GM12878 (cell line): ENCODE measurements at regions not wholly inside any gene's neighbourhood (a gene's known extent, or its start where the extent isn't known, plus 50 kb on each side); places are given as distances from the start of the nearest gene placed in this dataset.
A peak's percentile ranks its signal among the peaks of the same experiment; 100 is the strongest.

ENCODE experiments used
- ATAC-seq: fragments of 200-7000 bp; cut with Tn5 transposase; 3 replicates; pipeline ENCODE4 v1.9.1; 2020; ENCODE audit warnings: mild to moderate bottlenecking, moderate library complexity
- BruUV-seq: library from RNA; stranded (reverse); fragments of 400-500 nt; replicated peaks from 2 replicates; lab custom pipeline; 2021; lab: Mats Ljungman, UMichigan
- CTCF ChIA-PET: fragments of 300-600 bp; sonication (Branson Sonifier 250); formaldehyde crosslinking; extraction: SDS; loops from one replicate; lab custom pipeline; 2021; ENCODE audit warnings: inconsistent platforms; lab: Yijun Ruan, JAX
- POLR2A ChIA-PET: fragments of 350-600 bp; formaldehyde crosslinking; extraction: SDS; loops from one replicate; lab custom pipeline; 2021; ENCODE audit warnings: inconsistent platforms; lab: Charles Lee
- RAD21 ChIA-PET: fragments of 300-600 bp; sonication (Branson Sonifier 250); formaldehyde crosslinking; loops from one replicate; lab custom pipeline; 2023; ENCODE audit warnings: antibody characterized with exemption; ENCODE audit not compliant: unreplicated experiment; lab: Charles Lee
- SMC1A ChIA-PET: fragments of 300-600 bp; sonication (Branson Sonifier 250); formaldehyde crosslinking; loops from one replicate; lab custom pipeline; 2023; ENCODE audit not compliant: unreplicated experiment, uncharacterized antibody; lab: Charles Lee
- DNase-seq: peaks from one replicate; pipeline ENCODE4 v3.0.0-alpha.2; 2011; ENCODE audit warnings: low read depth, low spot score
- FAIRE-seq: peaks from 3 replicates; lab custom pipeline; 2011; peaks lifted over from hg19 to GRCh38; lab: Jason Lieb, UNC
- H2AFZ ChIP-seq: 2 replicates; pipeline ENCODE4 v1.6.0; 2011; ENCODE audit warnings: low read depth, low read length, control low read depth; ENCODE audit not compliant: control insufficient read depth
- H3K27ac ChIP-seq: 2 replicates; pipeline ENCODE4 v1.5.1; 2011; ENCODE audit warnings: control low read depth; ENCODE audit not compliant: control insufficient read depth, insufficient read depth
- H3K27me3 ChIP-seq, 2 experiments: replicated peaks in 1 of 2; 2 replicates each; pipeline versions ENCODE4 v1.6.0 to v1.6.1; 2011; ENCODE audit warnings: low read length in 1 of 2; ENCODE audit not compliant: control insufficient read depth in 2 of 2, insufficient read depth in 2 of 2
- H3K36me3 ChIP-seq, 2 experiments: 2 replicates each; pipeline ENCODE4 v1.5.1; 2011; ENCODE audit warnings: low read length in 1 of 2; ENCODE audit not compliant: control insufficient read depth in 2 of 2, insufficient read depth in 2 of 2
- H3K4me1 ChIP-seq: 2 replicates; pipeline ENCODE4 v1.6.1; 2011; ENCODE audit warnings: mild to moderate bottlenecking, low read length, moderate library complexity, mixed read lengths; ENCODE audit not compliant: control insufficient read depth, insufficient read depth
- H3K4me2 ChIP-seq: 2 replicates; pipeline ENCODE4 v1.6.0; 2011; ENCODE audit warnings: control low read depth; ENCODE audit not compliant: control insufficient read depth, insufficient read depth
- H3K4me3 ChIP-seq: fragments of 200-600 bp; sonication (generic); 2 replicates; pipeline ENCODE4 v1.5.1; 2016
- H3K79me2 ChIP-seq: 2 replicates; pipeline ENCODE4 v1.6.0; 2011; ENCODE audit warnings: low read length; ENCODE audit not compliant: control insufficient read depth, insufficient read depth
- H3K9ac ChIP-seq: 2 replicates; pipeline ENCODE4 v1.8.0; 2011; ENCODE audit warnings: low read length, control low read depth, mixed read lengths; ENCODE audit not compliant: control insufficient read depth, insufficient read depth
- H3K9me3 ChIP-seq: replicated peaks from 3 replicates; pipeline ENCODE4 v1.5.1; 2011; ENCODE audit warnings: mild to moderate bottlenecking, low read length; ENCODE audit not compliant: control insufficient read depth, insufficient read depth
- H4K20me1 ChIP-seq: 2 replicates; pipeline ENCODE4 v1.6.0; 2011; ENCODE audit not compliant: control insufficient read depth, insufficient read depth
- ATF7 ChIP-seq: fragments of 450-650 bp; IDR thresholded peaks from 2 replicates; pipeline ENCODE4 v1.6.1; 2016; ENCODE audit warnings: low read depth, mild to moderate bottlenecking
- BCL3 ChIP-seq: IDR thresholded peaks from 2 replicates; pipeline ENCODE4 v1.6.1; 2011; ENCODE audit warnings: borderline replicate concordance, low read depth, mild to moderate bottlenecking, moderate library complexity, low read length; ENCODE audit not compliant: insufficient read depth, poor library complexity, severe bottlenecking
- CREM ChIP-seq: IDR thresholded peaks from 2 replicates; pipeline ENCODE4 v1.6.1; 2014; ENCODE audit warnings: antibody characterized with exemption, low read depth
- EP300 ChIP-seq, 2 experiments: fragments of 150-350 bp in 1 of 2; IDR thresholded peaks; 2 replicates each; pipeline ENCODE4 v1.6.1; 2011 to 2012; ENCODE audit warnings: low read depth in 2 of 2, low read length in 2 of 2, borderline replicate concordance in 1 of 2, improper control_type of control experiment in 1 of 2, inconsistent platforms in 1 of 2; ENCODE audit not compliant: control insufficient read depth in 1 of 2
- EZH2 ChIP-seq: IDR thresholded peaks from 2 replicates; pipeline ENCODE4 v1.6.1; 2012; ENCODE audit warnings: low read depth, mild to moderate bottlenecking, control low read depth, inconsistent platforms, low read length, borderline replicate concordance; ENCODE audit not compliant: control insufficient read depth
- KDM1A ChIP-seq: fragments of 200-600 bp; sonication (generic); IDR thresholded peaks from 2 replicates; pipeline ENCODE4 v1.6.1; 2016; ENCODE audit warnings: borderline replicate concordance
- PML ChIP-seq: IDR thresholded peaks from 2 replicates; pipeline ENCODE4 v1.6.1; 2012; ENCODE audit warnings: low read length, inconsistent platforms
- POLR2AphosphoS5 ChIP-seq: IDR thresholded peaks from 2 replicates; pipeline ENCODE4 v1.6.1; 2011; ENCODE audit warnings: mild to moderate bottlenecking, low read length, inconsistent platforms
- WGBS: methylation state at CpG from one replicate; pipeline ENCODE4 v1.1.6; 2016; ENCODE audit warnings: low lambda C conversion rate; ENCODE audit not compliant: insufficient replicate concordance, insufficient coverage; ENCODE audit errors: missing lambda C conversion rate; 5-methylcytosine and 5-hydroxymethylcytosine counted together
- in situ Hi-C: fragments of 300-500 bp; cut with MboI; formaldehyde crosslinking; loops from 9 replicates; pipeline ENCODE4 v1.14.3; 2018; ENCODE audit warnings: mixed read lengths
- intact Hi-C: fragments of 100-400 bp; cut with micrococcal nuclease; formaldehyde crosslinking; loops from one replicate; pipeline ENCODE4 v1.14.2; 2022; ENCODE audit not compliant: unreplicated experiment
- TF ChIP-seq, protein P1 (sequence below): fragments of 450-650 bp; IDR thresholded peaks from 2 replicates; pipeline ENCODE4 v1.6.1; 2018; ENCODE audit warnings: borderline replicate concordance, mild to moderate bottlenecking; ENCODE audit not compliant: partially characterized antibody

- ChIA-PET POLR2A (no interaction called here), CTCF (no interaction called here), RAD21 (no interaction called here), SMC1A (no interaction called here)
- Histone ChIP-seq H3K27me3 (no peaks in the 10 kb centered on the region), H3K27ac (no peak overlapping the region), H3K79me2 (no peaks in the 10 kb centered on the region), H3K36me3 (no peaks in the 10 kb centered on the region), H3K4me3 (no peak overlapping the region), H3K4me1 (no peaks in the 10 kb centered on the region), H3K9ac (no peak overlapping the region), H4K20me1 (no peaks in the 10 kb centered on the region), H2AFZ (no peak overlapping the region), H3K9me3 (no peaks in the 10 kb centered on the region), H3K4me2 (no peak overlapping the region)
- FAIRE-seq (no peak), DNase-seq (no peak), ATAC-seq (no peak)
- WGBS: 0% methylated on average over 1 of the region's 1 CpG
- peak; percentile 65 for TF ChIP-seq ATF7
- no peak for TF ChIP-seq BCL3
- BruUV-seq: no TSS peak
- intact Hi-C loops: no loop called here
- in situ Hi-C loops: no loop called here
Observed at GRCh38 chr5:51604324-51604723, 221.1 kb downstream of the ISL1 start.

- in situ Hi-C loops: no loop called here
- Histone ChIP-seq H2AFZ (no peak overlapping the region), H3K36me3 (no peaks in the 10 kb centered on the region), H3K9me3 (no peaks in the 10 kb centered on the region), H3K4me3 (no peak overlapping the region), H4K20me1 (no peaks in the 10 kb centered on the region), H3K4me2 (no peak overlapping the region), H3K27ac (no peak overlapping the region), H3K79me2 (no peaks in the 10 kb centered on the region), H3K9ac (no peak overlapping the region), H3K4me1 (no peaks in the 10 kb centered on the region), H3K27me3 (no peaks in the 10 kb centered on the region)
- ATAC-seq (no peak), FAIRE-seq (no peak), DNase-seq (no peak)
- no TSS peak for BruUV-seq
- intact Hi-C loops: no loop called here
- 34% methylated on average over 5 of the region's 5 CpGs for WGBS
- ChIA-PET POLR2A (no interaction called here), SMC1A (interaction anchor here (0.6 kb wide), 1 partner anchor 28 kb away, joined by 3 read pairs; no protein-coding TSS in a partner anchor), RAD21 (no interaction called here), CTCF (interaction anchor here (0.7 kb wide), 1 partner anchor 641 kb away, joined by 3 read pairs; no protein-coding TSS in a partner anchor)
- TF ChIP-seq, protein P1, sequence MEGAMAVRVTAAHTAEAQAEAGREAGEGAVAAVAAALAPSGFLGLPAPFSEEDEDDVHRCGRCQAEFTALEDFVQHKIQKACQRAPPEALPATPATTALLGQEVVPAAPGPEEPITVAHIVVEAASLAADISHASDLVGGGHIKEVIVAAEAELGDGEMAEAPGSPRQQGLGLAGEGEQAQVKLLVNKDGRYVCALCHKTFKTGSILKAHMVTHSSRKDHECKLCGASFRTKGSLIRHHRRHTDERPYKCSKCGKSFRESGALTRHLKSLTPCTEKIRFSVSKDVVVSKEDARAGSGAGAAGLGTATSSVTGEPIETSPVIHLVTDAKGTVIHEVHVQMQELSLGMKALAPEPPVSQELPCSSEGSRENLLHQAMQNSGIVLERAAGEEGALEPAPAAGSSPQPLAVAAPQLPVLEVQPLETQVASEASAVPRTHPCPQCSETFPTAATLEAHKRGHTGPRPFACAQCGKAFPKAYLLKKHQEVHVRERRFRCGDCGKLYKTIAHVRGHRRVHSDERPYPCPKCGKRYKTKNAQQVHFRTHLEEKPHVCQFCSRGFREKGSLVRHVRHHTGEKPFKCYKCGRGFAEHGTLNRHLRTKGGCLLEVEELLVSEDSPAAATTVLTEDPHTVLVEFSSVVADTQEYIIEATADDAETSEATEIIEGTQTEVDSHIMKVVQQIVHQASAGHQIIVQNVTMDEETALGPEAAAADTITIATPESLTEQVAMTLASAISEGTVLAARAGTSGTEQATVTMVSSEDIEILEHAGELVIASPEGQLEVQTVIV: no peak
- TF ChIP-seq PML (no peak), EP300 (IDR thresholded peaks at IDR 0.05; ENCODE audit: borderline replicate concordance in 1 of 2, control insufficient read depth in 1 of 2, low read depth in 2 of 2, low read length in 2 of 2) (no peak), POLR2AphosphoS5 (no peak), EZH2 (no peak), KDM1A (no peak), CREM (no peak)
Observed at GRCh38 chr5:51606921-51607320, 223.7 kb downstream of the ISL1 start.
